SH-SY5Y (cell line): ENCODE measurements at regions not wholly inside any gene's neighbourhood (a gene's known extent, or its start where the extent isn't known, plus 50 kb on each side); places are given as distances from the start of the nearest gene placed in this dataset.

ENCODE experiments used
- GATA2 ChIP-seq: IDR thresholded peaks from 2 replicates; pipeline ENCODE4 v1.6.1; 2011; ENCODE audit warnings: mild to moderate bottlenecking, low read depth, low read length
- GATA3 ChIP-seq: IDR thresholded peaks from 2 replicates; pipeline ENCODE4 v1.6.1; 2011; ENCODE audit warnings: low read depth, mild to moderate bottlenecking, low read length, moderate library complexity

- TF ChIP-seq GATA2 (no peak), GATA3 (no peak)
Observed at GRCh38 chr9:20114974-20115373, 326.1 kb upstream of the SLC24A2 start.
